ENCODE measurements at regions not wholly inside any gene's neighbourhood (a gene's known extent, or its start where the extent isn't known, plus 50 kb on each side); places are given as distances from the start of the nearest gene placed in this dataset.
A peak's percentile ranks its signal among the peaks of the same experiment; 100 is the strongest.

GRCh38 chr1:157405662-157406061 lies 146.7 kb downstream of the FCRL5 start:
- H3K27ac ChIP-seq, result no peak overlapping the region
- no peaks in the 10 kb centered on the region for H4K20me1 ChIP-seq (ENCODE audit: insufficient read depth)
- H3K4me3 ChIP-seq, result no peak overlapping the region
- H3K27me3 ChIP-seq (replicated peaks; ENCODE audit: insufficient read depth), result peaks cover 13% of the 10 kb centered on the region; the same call in 1 of the 2 replicates
- H3K4me2 ChIP-seq (ENCODE audit: unreplicated experiment), result no peak overlapping the region
- no peak for DNase-seq
- no peaks in the 10 kb centered on the region for H3K9me3 ChIP-seq (ENCODE audit: low read depth)
- H3K9me2 ChIP-seq (ENCODE audit: insufficient read depth), result no peaks in the 10 kb centered on the region
- H3K36me3 ChIP-seq (ENCODE audit: low read depth), result no peaks in the 10 kb centered on the region
- no peaks in the 10 kb centered on the region for H3K4me1 ChIP-seq (ENCODE audit: insufficient read depth)
- H3K9ac ChIP-seq, result no peak overlapping the region
- no peaks in the 10 kb centered on the region for H3F3A ChIP-seq (ENCODE audit: insufficient read depth)
- H3K79me2 ChIP-seq (ENCODE audit: insufficient read depth), result no peaks in the 10 kb centered on the region
- 63 to 66% methylated on average over 4 of the region's 4 CpGs for WGBS, 2 experiments (ENCODE audit: low coverage in 1 of 2, low lambda C conversion rate in 2 of 2, missing lambda C conversion rate in 2 of 2)
- in situ Hi-C loops (cut with MboI), result no loop called here
- TF ChIP-seq EZH2 (IDR thresholded peaks at IDR 0.05; ENCODE audit: insufficient read depth, poor library complexity, severe bottlenecking), result no peak
- no peak for TF ChIP-seq EZH2phosphoT487 (IDR thresholded peaks at IDR 0.05; ENCODE audit: insufficient read depth, low read depth)
- no peak overlapping the region for H2AFZ ChIP-seq

DNA sequence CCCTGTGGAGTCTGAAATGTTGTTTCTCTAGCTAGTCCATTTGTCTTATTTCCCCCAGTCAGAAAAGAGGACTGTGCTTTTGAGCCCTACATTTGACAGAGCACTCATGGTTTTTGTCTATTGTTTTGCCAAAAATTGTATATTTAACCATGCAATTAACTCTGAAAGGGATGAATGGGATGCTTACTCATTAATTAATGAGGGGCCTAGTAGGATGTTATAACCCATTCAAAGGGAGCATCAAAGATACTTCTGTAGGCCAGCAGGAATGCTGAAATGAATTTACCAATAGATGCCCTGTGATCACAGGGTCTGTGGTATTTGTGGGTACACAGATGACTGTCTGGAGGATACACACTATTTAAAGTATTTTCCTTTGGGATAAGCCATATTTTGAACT lies 147.7 kb downstream of the FCRL5 start:
- Histone ChIP-seq H3K4me3 (no peak overlapping the region), H3K9ac (no peak overlapping the region), H4K20me1 (ENCODE audit: insufficient read depth) (no peaks in the 10 kb centered on the region), H3K4me2 (ENCODE audit: unreplicated experiment) (no peak overlapping the region), H3F3A (ENCODE audit: insufficient read depth) (no peaks in the 10 kb centered on the region), H3K79me2 (ENCODE audit: insufficient read depth) (no peaks in the 10 kb centered on the region), H3K36me3 (ENCODE audit: low read depth) (no peaks in the 10 kb centered on the region), H2AFZ (no peak overlapping the region), H3K4me1 (ENCODE audit: insufficient read depth) (no peaks in the 10 kb centered on the region), H3K9me2 (ENCODE audit: insufficient read depth) (no peaks in the 10 kb centered on the region), H3K9me3 (ENCODE audit: low read depth) (no peaks in the 10 kb centered on the region), H3K27ac (no peak overlapping the region), H3K27me3 (replicated peaks; ENCODE audit: insufficient read depth) (peaks cover 13% of the 10 kb centered on the region; the same call in 1 of the 2 replicates)
- in situ Hi-C loops (cut with MboI), result no loop called here
- DNase-seq, result no peak
- TF ChIP-seq EZH2 (IDR thresholded peaks at IDR 0.05; ENCODE audit: insufficient read depth, poor library complexity, severe bottlenecking), result no peak
- TF ChIP-seq EZH2phosphoT487 (IDR thresholded peaks at IDR 0.05; ENCODE audit: insufficient read depth, low read depth), result no peak

DNA sequence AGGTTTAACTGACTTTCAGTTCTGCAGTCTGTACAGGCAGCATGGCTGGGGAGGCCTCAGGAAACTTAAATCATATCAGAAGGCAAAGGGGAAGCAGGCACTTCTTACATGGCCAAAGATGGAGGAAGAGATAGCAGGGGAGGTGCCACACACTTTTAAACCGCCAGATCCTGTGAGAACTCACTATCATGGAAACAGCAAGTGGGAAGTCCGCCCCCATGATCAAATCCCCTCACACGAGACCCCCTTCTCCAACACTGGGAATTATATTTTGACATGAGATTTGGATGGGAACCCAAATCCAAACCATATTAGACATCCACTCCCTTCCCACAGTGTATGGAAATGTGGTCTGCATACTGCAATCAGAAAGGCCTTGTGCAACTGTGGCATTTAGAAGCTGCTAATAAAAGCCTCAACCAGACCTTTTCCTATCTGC lies 148.2 kb downstream of the FCRL5 start:
- Histone ChIP-seq H4K20me1 (ENCODE audit: insufficient read depth) (no peaks in the 10 kb centered on the region), H3K79me2 (ENCODE audit: insufficient read depth) (no peaks in the 10 kb centered on the region), H3K27me3 (replicated peaks; ENCODE audit: insufficient read depth) (peaks cover 13% of the 10 kb centered on the region; the same call in 1 of the 2 replicates), H3K4me1 (ENCODE audit: insufficient read depth) (no peaks in the 10 kb centered on the region), H3K4me2 (ENCODE audit: unreplicated experiment) (no peak overlapping the region), H3K9ac (no peak overlapping the region), H3K4me3 (no peak overlapping the region), H3K36me3 (ENCODE audit: low read depth) (no peaks in the 10 kb centered on the region), H2AFZ (no peak overlapping the region), H3K9me2 (ENCODE audit: insufficient read depth) (no peaks in the 10 kb centered on the region), H3F3A (ENCODE audit: insufficient read depth) (no peaks in the 10 kb centered on the region), H3K9me3 (ENCODE audit: low read depth) (no peaks in the 10 kb centered on the region), H3K27ac (no peak overlapping the region)
- no peak for DNase-seq
- WGBS, 2 experiments (ENCODE audit: low coverage in 1 of 2, low lambda C conversion rate in 2 of 2, missing lambda C conversion rate in 2 of 2), result 50 to 61% methylated on average over 3 of the region's 3 CpGs
- in situ Hi-C loops (cut with MboI), result no loop called here
- TF ChIP-seq EZH2 (IDR thresholded peaks at IDR 0.05; ENCODE audit: insufficient read depth, poor library complexity, severe bottlenecking), result no peak
- no peak for TF ChIP-seq EZH2phosphoT487 (IDR thresholded peaks at IDR 0.05; ENCODE audit: insufficient read depth, low read depth)

DNA sequence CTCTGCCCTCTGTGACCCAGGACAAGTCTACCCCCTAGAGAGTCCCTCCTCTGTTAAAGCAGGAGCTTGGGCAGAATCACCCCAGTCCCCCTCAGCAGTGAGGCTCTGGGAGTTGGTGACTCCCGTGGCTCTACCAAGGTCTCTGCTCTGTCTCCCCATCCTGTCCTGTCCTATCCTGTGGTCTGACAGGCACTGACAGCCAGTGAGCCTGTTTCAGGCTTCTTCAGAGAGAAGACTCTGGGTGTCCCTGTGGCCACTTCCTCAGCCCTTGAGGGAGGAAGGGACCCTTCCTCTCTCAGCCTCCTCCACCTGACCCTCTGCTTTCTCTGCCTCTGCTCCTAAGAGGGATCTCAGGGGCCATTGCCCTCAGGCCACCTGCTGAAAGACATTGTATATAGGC lies 148.7 kb downstream of the FCRL5 start:
- no peaks in the 10 kb centered on the region for H3K9me3 ChIP-seq (ENCODE audit: low read depth)
- H3K27ac ChIP-seq, result no peak overlapping the region
- WGBS, 2 experiments (ENCODE audit: low coverage in 1 of 2, low lambda C conversion rate in 2 of 2, missing lambda C conversion rate in 2 of 2), result 20 to 33% methylated on average over 1 of the region's 1 CpG
- H3K36me3 ChIP-seq (ENCODE audit: low read depth), result no peaks in the 10 kb centered on the region
- no peaks in the 10 kb centered on the region for H3K4me1 ChIP-seq (ENCODE audit: insufficient read depth)
- H3K4me2 ChIP-seq (ENCODE audit: unreplicated experiment), result no peak overlapping the region
- H3K4me3 ChIP-seq, result no peak overlapping the region
- no peaks in the 10 kb centered on the region for H4K20me1 ChIP-seq (ENCODE audit: insufficient read depth)
- H3K27me3 ChIP-seq (replicated peaks; ENCODE audit: insufficient read depth), result peaks cover 13% of the 10 kb centered on the region; the same call in 1 of the 2 replicates
- H3K9me2 ChIP-seq (ENCODE audit: insufficient read depth), result no peaks in the 10 kb centered on the region
- TF ChIP-seq EZH2phosphoT487 (IDR thresholded peaks at IDR 0.05; ENCODE audit: insufficient read depth, low read depth), result no peak
- no peak for TF ChIP-seq EZH2 (IDR thresholded peaks at IDR 0.05; ENCODE audit: insufficient read depth, poor library complexity, severe bottlenecking)
- H3K9ac ChIP-seq, result no peak overlapping the region
- no peaks in the 10 kb centered on the region for H3F3A ChIP-seq (ENCODE audit: insufficient read depth)
- in situ Hi-C loops (cut with MboI), result no loop called here
- H2AFZ ChIP-seq, result no peak overlapping the region
- H3K79me2 ChIP-seq (ENCODE audit: insufficient read depth), result no peaks in the 10 kb centered on the region
- no peak for DNase-seq

GRCh38 chr1:157403203-157403602 lies 149.1 kb downstream of the FCRL5 start:
- in situ Hi-C loops (cut with MboI), result no loop called here
- Histone ChIP-seq H3K27me3 (replicated peaks; ENCODE audit: insufficient read depth) (peaks cover 13% of the 10 kb centered on the region; the same call in 1 of the 2 replicates), H3F3A (ENCODE audit: insufficient read depth) (no peaks in the 10 kb centered on the region), H3K9ac (no peak overlapping the region), H3K27ac (no peak overlapping the region), H3K9me3 (ENCODE audit: low read depth) (no peaks in the 10 kb centered on the region), H2AFZ (no peak overlapping the region), H3K4me1 (ENCODE audit: insufficient read depth) (no peaks in the 10 kb centered on the region), H3K36me3 (ENCODE audit: low read depth) (no peaks in the 10 kb centered on the region), H3K4me2 (ENCODE audit: unreplicated experiment) (no peak overlapping the region), H4K20me1 (ENCODE audit: insufficient read depth) (no peaks in the 10 kb centered on the region), H3K4me3 (no peak overlapping the region), H3K9me2 (ENCODE audit: insufficient read depth) (no peaks in the 10 kb centered on the region), H3K79me2 (ENCODE audit: insufficient read depth) (no peaks in the 10 kb centered on the region)
- peak; percentile 14 for DNase-seq
- TF ChIP-seq EZH2 (IDR thresholded peaks at IDR 0.05; ENCODE audit: insufficient read depth, poor library complexity, severe bottlenecking) (no peak), EZH2phosphoT487 (IDR thresholded peaks at IDR 0.05; ENCODE audit: insufficient read depth, low read depth) (no peak)
- WGBS, 2 experiments (ENCODE audit: low coverage in 1 of 2, low lambda C conversion rate in 2 of 2, missing lambda C conversion rate in 2 of 2), result 55 to 58% methylated on average over 6 of the region's 6 CpGs
